HCT116 (cell line): ENCODE measurements at regions not wholly inside any gene's neighbourhood (a gene's known extent, or its start where the extent isn't known, plus 50 kb on each side); places are given as distances from the start of the nearest gene placed in this dataset.

Source experiments
- ATAC-seq: fragments of 200-7000 bp; cut with Tn5 transposase; 2 replicates; pipeline ENCODE4 v1.9.1; 2020; ENCODE audit warnings: mild to moderate bottlenecking, moderate library complexity
- BruUV-seq: library from RNA; stranded (reverse); fragments of 400-500 nt; replicated peaks from 2 replicates; lab custom pipeline; 2021; lab: Mats Ljungman, UMichigan
- CTCF ChIA-PET: fragments of 300-600 bp; sonication (Branson Sonifier 250); formaldehyde crosslinking; loops from one replicate; lab custom pipeline; 2021; ENCODE audit warnings: antibody characterized with exemption; lab: Charles Lee
- POLR2A ChIA-PET: fragments of 300-600, 350-600 bp; sonication (Branson Sonifier 250); formaldehyde crosslinking; loops from one replicate; lab custom pipeline; 2021; ENCODE audit warnings: antibody characterized with exemption; lab: Charles Lee
- RAD21 ChIA-PET, 2 experiments: fragments of 300-600 bp; sonication (Branson Sonifier 250); formaldehyde crosslinking; loops; one replicate each; lab custom pipeline; 2023; ENCODE audit warnings: low total read pairs in 2 of 2; ENCODE audit not compliant: uncharacterized antibody in 2 of 2, unreplicated experiment in 2 of 2, low non-redundant PET in 1 of 2; lab: Charles Lee
- DNase-seq: peaks from one replicate; pipeline ENCODE4 v3.0.0-alpha.2; 2010; ENCODE audit warnings: low read depth, low spot score
- H2AFZ ChIP-seq: fragments of 200-600 bp; shearing (Covaris generic), sonication (generic); 2 replicates; pipeline ENCODE4 v1.6.1; 2017; ENCODE audit warnings: low read depth, mixed run types, mixed read lengths, antibody characterized with exemption, low read length; ENCODE audit not compliant: poor library complexity, severe bottlenecking
- H3K27ac ChIP-seq: 2 replicates; pipeline ENCODE4 v1.5.1; 2012; ENCODE audit warnings: low read depth, low read length
- H3K27me3 ChIP-seq: fragments of 200-600 bp; sonication (generic); 2 replicates; pipeline ENCODE4 v1.6.1; 2016; ENCODE audit warnings: mixed run types, low read length, mixed read lengths; ENCODE audit not compliant: insufficient read depth
- H3K36me3 ChIP-seq, 2 experiments: fragments of 200-500 bp in 1 of 2; fragments of 200-600 bp in 1 of 2; sonication (Bioruptor generic) in 1 of 2; sonication (generic) in 1 of 2; 2 replicates each; pipeline versions ENCODE4 v1.5.1 to v1.6.1; 2014 to 2016; ENCODE audit warnings: low read length in 2 of 2, inconsistent platforms in 1 of 2, mixed read lengths in 1 of 2, mixed run types in 1 of 2; ENCODE audit not compliant: insufficient read depth in 2 of 2, control insufficient read depth in 1 of 2
- H3K4me1 ChIP-seq, 2 experiments: fragments of 200-600 bp in 1 of 2; sonication (generic) in 1 of 2; 2 replicates each; pipeline versions ENCODE4 v1.5.1 to v1.6.1; 2012 to 2017; ENCODE audit warnings: low read length in 2 of 2, inconsistent platforms in 1 of 2, mild to moderate bottlenecking in 1 of 2, mixed read lengths in 1 of 2, mixed run types in 1 of 2, moderate library complexity in 1 of 2; ENCODE audit not compliant: insufficient read depth in 2 of 2, control insufficient read depth in 1 of 2
- H3K4me2 ChIP-seq: fragments of 200-600 bp; sonication (generic); 2 replicates; pipeline ENCODE4 v1.6.1; 2017; ENCODE audit warnings: mixed run types, low read length, mixed read lengths
- H3K4me3 ChIP-seq, 2 experiments: fragments of 200-600 bp in 1 of 2; sonication (generic) in 1 of 2; replicated peaks in 1 of 2; 2 replicates each; pipeline ENCODE4 v1.5.1; 2011 to 2016; ENCODE audit warnings: low read length in 2 of 2, control low read depth in 1 of 2, low read depth in 1 of 2, mild to moderate bottlenecking in 1 of 2, mixed read lengths in 1 of 2, mixed run types in 1 of 2
- H3K79me2 ChIP-seq: fragments of 200-600 bp; sonication (generic); 2 replicates; pipeline ENCODE4 v1.6.1; 2017; ENCODE audit warnings: mild to moderate bottlenecking, mixed run types, low read length, moderate library complexity, mixed read lengths; ENCODE audit not compliant: insufficient read depth
- H3K9ac ChIP-seq: fragments of 200-600 bp; sonication (generic); 2 replicates; pipeline ENCODE4 v1.6.1; 2016; ENCODE audit warnings: low read length, mixed read lengths
- H3K9me2 ChIP-seq: fragments of 200-600 bp; sonication (generic), shearing (Covaris generic); 2 replicates; pipeline ENCODE4 v1.6.1; 2017; ENCODE audit warnings: mixed run types, mild to moderate bottlenecking, moderate library complexity; ENCODE audit not compliant: insufficient read depth
- H3K9me3 ChIP-seq, 2 experiments: fragments of 200-500 bp in 1 of 2; fragments of 200-600 bp in 1 of 2; sonication (Bioruptor generic) in 1 of 2; sonication (generic) in 1 of 2; 2 replicates each; pipeline ENCODE4 v1.6.1; 2014 to 2017; ENCODE audit warnings: low read length in 2 of 2, mixed read lengths in 2 of 2, inconsistent platforms in 1 of 2, low read depth in 1 of 2, mild to moderate bottlenecking in 1 of 2, mixed run types in 1 of 2, moderate library complexity in 1 of 2; ENCODE audit not compliant: control insufficient read depth in 1 of 2, insufficient read depth in 1 of 2
- H4K20me1 ChIP-seq: fragments of 200-600 bp; sonication (generic), shearing (Covaris generic); 2 replicates; pipeline ENCODE4 v1.6.1; 2017; ENCODE audit warnings: mixed run types, mild to moderate bottlenecking, moderate library complexity; ENCODE audit not compliant: insufficient read depth
- ATF3 ChIP-seq: IDR thresholded peaks from 2 replicates; pipeline ENCODE4 v1.6.1; 2012
- CBX3 ChIP-seq: IDR thresholded peaks from 2 replicates; pipeline ENCODE4 v1.6.1; 2012; ENCODE audit warnings: low read depth
- EGR1 ChIP-seq: IDR thresholded peaks from 2 replicates; pipeline ENCODE4 v1.6.1; 2012; ENCODE audit warnings: low read depth
- ELF1 ChIP-seq: IDR thresholded peaks from 2 replicates; pipeline ENCODE4 v1.6.1; 2012; ENCODE audit warnings: low read depth, borderline replicate concordance
- EZH2 ChIP-seq: fragments of 200-600 bp; sonication (generic); IDR thresholded peaks from 2 replicates; pipeline ENCODE4 v1.6.1; 2017; ENCODE audit warnings: antibody characterized with exemption, mixed run types
- FOSL1 ChIP-seq: IDR thresholded peaks from 2 replicates; pipeline ENCODE4 v1.6.1; 2012; ENCODE audit warnings: low read depth
- JUND ChIP-seq: IDR thresholded peaks from 2 replicates; pipeline ENCODE4 v1.6.1; 2012
- POLR2AphosphoS5 ChIP-seq: IDR thresholded peaks from 2 replicates; pipeline ENCODE4 v1.6.1; 2011; ENCODE audit warnings: mild to moderate bottlenecking, low read depth, low read length, moderate library complexity
- SP1 ChIP-seq: IDR thresholded peaks from 2 replicates; pipeline ENCODE4 v1.6.1; 2012; ENCODE audit warnings: low read depth
- SRF ChIP-seq: IDR thresholded peaks from 2 replicates; pipeline ENCODE4 v1.6.1; 2012; ENCODE audit warnings: low read depth
- intact Hi-C: fragments of 100-400 bp; cut with micrococcal nuclease; formaldehyde crosslinking; loops from 2 replicates; pipeline ENCODE4 v1.10.0; 2022
- TF ChIP-seq, protein P1 (sequence below): IDR thresholded peaks from 2 replicates; pipeline ENCODE4 v1.6.1; 2012; ENCODE audit warnings: low read depth

GRCh38 chr1:216855810-216856209, 132.6 kb upstream of the ESRRG start:
- Histone ChIP-seq H3K9me3 (no peaks in the 10 kb centered on the region), H2AFZ (no peak overlapping the region), H3K36me3 (no peaks in the 10 kb centered on the region), H3K4me3 (no peak overlapping the region), H4K20me1 (no peaks in the 10 kb centered on the region), H3K27ac (no peak overlapping the region), H3K4me2 (no peak overlapping the region), H3K27me3 (no peaks in the 10 kb centered on the region), H3K4me1 (no peaks in the 10 kb centered on the region), H3K9me2 (no peaks in the 10 kb centered on the region), H3K9ac (no peak overlapping the region), H3K79me2 (no peaks in the 10 kb centered on the region)
- ChIA-PET CTCF (no interaction called here), POLR2A (no interaction called here), RAD21 (no interaction called here)
- intact Hi-C loops = no loop called here
- BruUV-seq = no TSS peak
- TF ChIP-seq ELF1 (no peak), EZH2 (no peak), POLR2AphosphoS5 (no peak)
- DNase-seq (no peak), ATAC-seq (no peak)

DNA sequence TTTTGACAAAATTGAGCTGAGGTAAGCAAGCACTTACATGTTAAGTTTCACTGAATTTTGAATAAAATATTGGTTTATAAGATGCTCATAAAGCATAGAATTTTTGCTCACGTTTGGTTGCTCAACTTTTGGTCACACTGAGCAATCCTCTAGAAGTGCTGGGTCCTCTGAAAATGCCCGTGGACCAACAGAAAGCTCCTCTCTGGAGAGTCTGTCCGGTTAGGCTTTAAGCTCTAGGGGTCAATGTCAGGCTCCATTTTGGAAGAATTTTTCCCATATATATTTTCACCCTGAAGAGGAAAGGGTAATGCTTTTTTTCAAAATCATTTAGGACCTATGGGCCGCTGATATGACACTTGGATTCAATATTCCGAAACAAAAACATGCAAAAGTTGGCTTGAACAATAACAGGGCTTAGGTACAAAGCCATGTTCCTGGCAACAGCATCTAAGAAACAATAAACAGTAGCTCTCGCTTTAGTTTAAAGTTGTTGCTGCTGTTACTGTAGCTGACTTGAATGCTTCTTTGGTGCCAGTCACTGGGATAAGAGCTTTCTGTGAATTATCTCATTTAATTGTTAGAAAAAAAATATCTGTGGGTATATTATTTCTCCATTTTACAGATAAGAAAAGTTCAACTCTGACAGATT, 131.7 kb upstream of the ESRRG start:
- Histone ChIP-seq H3K4me3 (no peak overlapping the region), H2AFZ (no peak overlapping the region), H3K79me2 (no peaks in the 10 kb centered on the region), H3K4me2 (no peak overlapping the region), H4K20me1 (no peaks in the 10 kb centered on the region), H3K27ac (no peak overlapping the region), H3K9ac (no peak overlapping the region), H3K36me3 (no peaks in the 10 kb centered on the region), H3K4me1 (no peaks in the 10 kb centered on the region), H3K27me3 (no peaks in the 10 kb centered on the region), H3K9me2 (no peaks in the 10 kb centered on the region), H3K9me3 (no peaks in the 10 kb centered on the region)
- ChIA-PET RAD21 (no interaction called here), CTCF (no interaction called here), POLR2A (no interaction called here)
- TF ChIP-seq EZH2 = no peak
- TF ChIP-seq SRF = no peak
- TF ChIP-seq CBX3 = no peak
- TF ChIP-seq, protein P1, sequence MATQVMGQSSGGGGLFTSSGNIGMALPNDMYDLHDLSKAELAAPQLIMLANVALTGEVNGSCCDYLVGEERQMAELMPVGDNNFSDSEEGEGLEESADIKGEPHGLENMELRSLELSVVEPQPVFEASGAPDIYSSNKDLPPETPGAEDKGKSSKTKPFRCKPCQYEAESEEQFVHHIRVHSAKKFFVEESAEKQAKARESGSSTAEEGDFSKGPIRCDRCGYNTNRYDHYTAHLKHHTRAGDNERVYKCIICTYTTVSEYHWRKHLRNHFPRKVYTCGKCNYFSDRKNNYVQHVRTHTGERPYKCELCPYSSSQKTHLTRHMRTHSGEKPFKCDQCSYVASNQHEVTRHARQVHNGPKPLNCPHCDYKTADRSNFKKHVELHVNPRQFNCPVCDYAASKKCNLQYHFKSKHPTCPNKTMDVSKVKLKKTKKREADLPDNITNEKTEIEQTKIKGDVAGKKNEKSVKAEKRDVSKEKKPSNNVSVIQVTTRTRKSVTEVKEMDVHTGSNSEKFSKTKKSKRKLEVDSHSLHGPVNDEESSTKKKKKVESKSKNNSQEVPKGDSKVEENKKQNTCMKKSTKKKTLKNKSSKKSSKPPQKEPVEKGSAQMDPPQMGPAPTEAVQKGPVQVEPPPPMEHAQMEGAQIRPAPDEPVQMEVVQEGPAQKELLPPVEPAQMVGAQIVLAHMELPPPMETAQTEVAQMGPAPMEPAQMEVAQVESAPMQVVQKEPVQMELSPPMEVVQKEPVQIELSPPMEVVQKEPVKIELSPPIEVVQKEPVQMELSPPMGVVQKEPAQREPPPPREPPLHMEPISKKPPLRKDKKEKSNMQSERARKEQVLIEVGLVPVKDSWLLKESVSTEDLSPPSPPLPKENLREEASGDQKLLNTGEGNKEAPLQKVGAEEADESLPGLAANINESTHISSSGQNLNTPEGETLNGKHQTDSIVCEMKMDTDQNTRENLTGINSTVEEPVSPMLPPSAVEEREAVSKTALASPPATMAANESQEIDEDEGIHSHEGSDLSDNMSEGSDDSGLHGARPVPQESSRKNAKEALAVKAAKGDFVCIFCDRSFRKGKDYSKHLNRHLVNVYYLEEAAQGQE = no peak
- no peak for TF ChIP-seq JUND
- TF ChIP-seq EGR1 = no peak
- no peak for TF ChIP-seq FOSL1
- no peak for TF ChIP-seq ELF1
- no peak for TF ChIP-seq SP1
- no peak for TF ChIP-seq ATF3
- DNase-seq = no peak
- intact Hi-C loops = no loop called here
- no TSS peak for BruUV-seq
- no peak for ATAC-seq
